Memory B cell (primary cell): ENCODE measurements at regions not wholly inside any gene's neighbourhood (a gene's known extent, or its start where the extent isn't known, plus 50 kb on each side); places are given as distances from the start of the nearest gene placed in this dataset.
"Not testable (repeated sequence)": the region's sequence is repeated elsewhere in the genome, so short reads cannot be mapped to it uniquely, and the experiment has no call there.

Source experiments
- ATAC-seq: fragments of 150-1000 bp; cut with Tn5 transposase; 2 replicates; pipeline ENCODE4 v1.10.0; 2021; ENCODE audit warnings: low read depth, mild to moderate bottlenecking, moderate library complexity
- DNase-seq, 2 donors: peaks; one replicate each; pipeline ENCODE4 v3.0.0; 2022; ENCODE audit warnings: low spot score in 2 of 2
- H3K27ac Mint-ChIP-seq: one replicate; pipeline ENCODE4 v1.8.0; 2022; ENCODE audit warnings: mild to moderate bottlenecking, moderate library complexity, mixed read lengths
- H3K27me3 Mint-ChIP-seq: one replicate; pipeline ENCODE4 v1.8.0; 2022; ENCODE audit warnings: mixed read lengths
- H3K36me3 Mint-ChIP-seq: one replicate; pipeline ENCODE4 v1.8.0; 2022; ENCODE audit warnings: mild to moderate bottlenecking, mixed read lengths
- H3K4me1 Mint-ChIP-seq: one replicate; pipeline ENCODE4 v1.8.0; 2022; ENCODE audit warnings: mixed read lengths
- H3K4me3 Mint-ChIP-seq: one replicate; pipeline ENCODE4 v1.8.0; 2022; ENCODE audit warnings: mild to moderate bottlenecking, moderate library complexity, mixed read lengths
- H3K9me3 Mint-ChIP-seq: one replicate; pipeline ENCODE4 v1.8.0; 2022; ENCODE audit warnings: mixed read lengths

DNA sequence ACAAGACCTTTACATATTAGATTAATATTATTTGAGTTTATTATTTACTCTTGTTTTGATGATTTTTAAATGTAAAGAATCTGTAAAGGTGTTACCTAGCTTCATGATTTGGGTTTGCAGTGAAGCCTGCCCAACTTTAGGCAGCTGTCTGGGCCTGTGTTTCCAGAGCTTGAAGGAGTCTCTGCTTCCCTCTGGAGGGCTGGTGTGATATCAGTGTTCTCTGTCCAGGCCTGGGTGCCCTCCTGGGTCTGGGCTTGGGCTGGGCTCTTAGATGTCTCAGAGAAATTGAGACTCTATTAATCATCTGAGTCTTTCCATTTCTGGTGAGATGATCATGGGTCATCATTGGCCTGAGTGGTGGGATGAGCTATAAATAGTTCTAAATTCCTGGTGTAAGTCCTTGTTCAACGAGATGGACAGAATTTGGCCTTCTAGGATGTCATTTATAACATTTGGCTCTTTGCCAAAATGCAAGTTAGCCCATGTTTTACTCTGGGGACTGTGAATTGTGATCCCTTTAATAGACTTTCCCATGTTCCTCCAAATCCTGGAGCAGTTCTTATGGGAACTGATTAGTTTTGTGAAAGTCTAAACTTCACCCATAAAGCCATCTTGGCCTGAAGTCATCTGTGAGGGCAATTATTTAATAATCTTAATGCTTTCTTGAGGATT, 397.3 kb downstream of the TMEM121 start:
- not testable (repeated sequence) for H3K27me3 Mint-ChIP-seq, DNase-seq, ATAC-seq, H3K9me3 Mint-ChIP-seq, H3K4me1 Mint-ChIP-seq, H3K27ac Mint-ChIP-seq, H3K4me3 Mint-ChIP-seq
- peaks cover 18% of the 10 kb centered on the region for H3K36me3 Mint-ChIP-seq

DNA sequence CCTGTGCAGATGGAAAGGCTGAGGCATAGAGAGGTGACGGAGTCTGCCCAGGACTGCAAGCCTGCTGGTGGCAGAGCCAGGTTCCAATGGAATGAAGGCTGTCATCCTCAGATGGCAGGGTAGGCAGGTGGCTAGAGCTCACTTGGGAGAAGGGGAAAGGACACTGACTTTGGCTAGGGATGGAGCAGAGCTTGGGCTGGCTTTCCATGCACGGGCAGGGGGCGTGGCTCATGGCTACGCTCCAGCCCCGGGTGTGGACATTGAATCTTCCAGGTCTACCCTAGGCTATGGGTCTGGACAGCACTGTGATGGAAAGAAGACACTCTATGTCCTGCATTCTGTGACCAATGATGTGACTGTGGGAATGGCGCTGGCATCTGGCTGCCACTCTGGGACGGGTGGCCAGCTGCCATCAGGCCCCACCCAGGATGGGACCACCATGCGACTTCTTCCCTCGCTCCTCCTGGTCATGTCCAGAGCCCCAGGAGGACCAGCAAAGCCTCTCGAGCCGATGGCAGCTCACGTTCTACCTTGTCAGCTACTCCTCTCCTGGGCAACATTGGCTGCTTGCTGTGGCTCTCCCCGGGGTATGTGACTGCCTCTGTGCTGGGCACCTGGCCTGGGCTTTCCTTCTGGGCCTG, 398.7 kb downstream of the TMEM121 start:
- Mint-ChIP-seq H3K27me3 (no peaks in the 10 kb centered on the region), H3K4me1 (peaks cover 5% of the 10 kb centered on the region), H3K36me3 (peaks cover 14% of the 10 kb centered on the region), H3K4me3 (peak overlapping the region; percentile 27), H3K9me3 (no peaks in the 10 kb centered on the region), H3K27ac (no peak overlapping the region)
- ATAC-seq (no peak), DNase-seq (no peak)

DNA sequence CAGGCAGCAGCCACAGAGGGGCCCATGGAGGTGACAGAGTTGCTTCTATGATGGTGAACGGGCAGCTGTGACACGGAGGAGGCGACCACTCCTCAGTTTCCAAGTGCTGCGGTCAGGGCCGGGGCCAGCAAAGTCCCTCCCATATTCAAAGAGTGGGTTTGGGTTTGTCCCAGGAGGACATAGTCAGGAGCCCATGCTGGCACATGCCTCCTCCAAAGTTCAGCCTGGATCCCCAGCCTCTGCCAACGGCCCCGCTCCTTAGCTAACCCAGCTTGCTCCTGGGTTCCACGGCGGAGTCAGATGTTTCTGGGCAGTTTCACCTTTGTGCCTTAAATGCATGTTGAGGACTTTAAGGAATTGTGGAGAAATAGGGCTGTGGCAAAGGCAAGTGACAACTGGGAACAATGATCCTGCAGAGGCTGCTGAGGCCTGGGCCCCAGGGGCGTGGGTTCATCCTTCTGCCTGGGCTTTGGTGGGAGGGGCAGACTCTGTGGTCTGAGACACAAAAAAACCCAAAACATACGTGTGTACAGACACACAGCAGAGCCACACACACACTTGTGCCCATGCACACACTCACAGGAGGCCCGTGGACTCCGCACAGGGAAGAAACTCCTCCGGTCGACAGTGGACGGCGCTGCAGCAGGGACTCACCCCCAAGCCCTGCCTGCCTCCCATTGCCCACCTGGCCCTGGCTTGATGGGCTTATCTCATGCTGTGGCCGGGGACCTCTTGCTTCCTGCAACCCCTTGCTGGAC, 399.4 kb downstream of the TMEM121 start:
- H3K27ac Mint-ChIP-seq, result no peak overlapping the region
- no peaks in the 10 kb centered on the region for H3K9me3 Mint-ChIP-seq
- no peak for DNase-seq
- H3K36me3 Mint-ChIP-seq, result peaks cover 12% of the 10 kb centered on the region
- H3K4me1 Mint-ChIP-seq, result peaks cover 6% of the 10 kb centered on the region
- no peak overlapping the region for H3K4me3 Mint-ChIP-seq
- ATAC-seq, result no peak
- no peaks in the 10 kb centered on the region for H3K27me3 Mint-ChIP-seq

DNA sequence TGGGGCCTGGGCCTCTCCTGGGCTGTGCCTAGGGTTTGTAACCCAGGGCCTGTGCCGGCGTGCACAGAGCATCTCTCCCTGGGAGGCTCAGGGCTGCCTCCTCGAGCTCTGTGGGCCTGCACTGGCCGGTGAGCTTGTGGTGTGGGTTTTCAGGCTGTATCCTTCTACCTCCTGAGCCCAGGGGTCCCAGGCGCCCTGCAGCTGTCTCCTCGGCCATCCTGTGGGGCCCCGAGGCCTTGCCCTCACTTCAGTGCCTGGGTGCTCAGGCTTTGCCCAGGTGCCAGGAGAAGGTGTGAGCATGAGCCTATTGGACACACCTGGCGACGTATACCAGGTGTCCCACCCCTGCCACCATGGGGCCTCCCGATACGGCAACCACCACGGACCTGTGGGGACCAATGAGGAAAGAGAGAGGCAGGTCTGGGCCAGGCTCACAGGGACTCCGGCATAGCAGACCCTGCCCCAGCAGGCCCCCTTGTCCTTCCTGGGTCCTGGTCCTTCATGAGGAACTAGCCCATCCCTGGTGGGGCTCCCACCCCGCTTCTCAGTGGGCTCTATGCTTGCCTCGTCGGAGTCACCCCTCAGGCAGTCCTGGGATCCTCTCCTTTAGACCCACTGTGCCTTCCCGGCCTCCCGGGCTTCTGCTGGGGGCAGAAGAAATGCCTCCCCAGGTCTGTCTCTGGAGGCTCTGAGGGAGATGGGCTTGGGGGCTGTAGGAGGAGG, 400.2 kb downstream of the TMEM121 start:
- ATAC-seq (peak; percentile 14), DNase-seq (no peak)
- H3K4me1 Mint-ChIP-seq, result peaks cover 7% of the 10 kb centered on the region
- no peaks in the 10 kb centered on the region for H3K27me3 Mint-ChIP-seq
- H3K36me3 Mint-ChIP-seq, result peaks cover 12% of the 10 kb centered on the region
- no peaks in the 10 kb centered on the region for H3K9me3 Mint-ChIP-seq
- no peak overlapping the region for H3K27ac Mint-ChIP-seq
- no peak overlapping the region for H3K4me3 Mint-ChIP-seq

DNA sequence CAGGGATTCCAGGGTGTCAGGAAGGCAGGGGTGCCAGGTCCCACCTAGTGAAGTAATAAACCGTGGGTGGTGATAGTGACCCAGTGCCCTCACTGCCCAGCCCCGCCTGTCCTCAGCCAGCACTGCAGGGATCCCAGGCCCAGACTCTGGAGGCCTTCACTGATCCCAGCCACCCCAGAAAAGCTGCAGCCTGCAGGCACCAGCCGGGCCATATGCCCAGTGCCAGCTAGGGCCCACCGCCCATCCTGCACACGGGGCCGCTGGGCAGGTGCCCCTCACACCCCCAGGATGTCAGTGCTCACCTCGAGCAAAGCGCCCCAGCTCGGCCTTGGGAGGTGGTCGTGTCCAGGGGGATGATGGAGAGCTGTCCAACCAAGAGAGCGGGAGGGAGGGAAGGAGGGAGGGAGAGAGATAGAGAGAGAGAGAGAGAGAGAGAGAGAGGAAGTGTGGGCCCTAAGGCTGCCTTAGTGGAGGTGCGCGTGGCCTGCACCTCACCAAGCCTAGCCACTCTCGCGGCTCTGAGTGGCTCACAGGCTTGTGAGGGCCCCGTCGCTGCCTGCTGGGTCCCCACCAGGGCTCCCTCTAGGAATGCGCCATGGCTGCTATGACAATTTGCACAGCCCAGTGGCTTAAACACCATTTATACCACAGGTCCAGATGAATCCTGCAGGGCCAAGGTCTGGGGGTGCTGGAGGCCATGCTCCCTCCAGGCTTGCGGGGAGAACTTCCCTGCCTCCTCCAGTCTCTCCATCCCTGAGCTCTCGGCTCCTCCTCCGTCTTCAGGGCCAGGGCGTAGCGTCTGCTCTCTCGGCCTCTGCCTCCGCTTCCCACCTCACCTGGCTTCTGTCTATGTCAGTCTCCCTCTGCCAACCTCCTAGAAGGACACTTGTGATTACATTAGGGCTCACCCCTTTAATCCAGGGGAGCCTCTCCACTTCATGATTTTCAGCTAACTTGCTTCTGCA, 401.0 kb downstream of the TMEM121 start:
- peaks cover 11% of the 10 kb centered on the region for H3K4me1 Mint-ChIP-seq
- ATAC-seq, result no peak
- DNase-seq, result no peak
- peak overlapping the region; percentile 65 for H3K27ac Mint-ChIP-seq
- H3K36me3 Mint-ChIP-seq, result peaks cover 12% of the 10 kb centered on the region
- H3K9me3 Mint-ChIP-seq, result no peaks in the 10 kb centered on the region
- no peak overlapping the region for H3K4me3 Mint-ChIP-seq
- no peaks in the 10 kb centered on the region for H3K27me3 Mint-ChIP-seq

DNA sequence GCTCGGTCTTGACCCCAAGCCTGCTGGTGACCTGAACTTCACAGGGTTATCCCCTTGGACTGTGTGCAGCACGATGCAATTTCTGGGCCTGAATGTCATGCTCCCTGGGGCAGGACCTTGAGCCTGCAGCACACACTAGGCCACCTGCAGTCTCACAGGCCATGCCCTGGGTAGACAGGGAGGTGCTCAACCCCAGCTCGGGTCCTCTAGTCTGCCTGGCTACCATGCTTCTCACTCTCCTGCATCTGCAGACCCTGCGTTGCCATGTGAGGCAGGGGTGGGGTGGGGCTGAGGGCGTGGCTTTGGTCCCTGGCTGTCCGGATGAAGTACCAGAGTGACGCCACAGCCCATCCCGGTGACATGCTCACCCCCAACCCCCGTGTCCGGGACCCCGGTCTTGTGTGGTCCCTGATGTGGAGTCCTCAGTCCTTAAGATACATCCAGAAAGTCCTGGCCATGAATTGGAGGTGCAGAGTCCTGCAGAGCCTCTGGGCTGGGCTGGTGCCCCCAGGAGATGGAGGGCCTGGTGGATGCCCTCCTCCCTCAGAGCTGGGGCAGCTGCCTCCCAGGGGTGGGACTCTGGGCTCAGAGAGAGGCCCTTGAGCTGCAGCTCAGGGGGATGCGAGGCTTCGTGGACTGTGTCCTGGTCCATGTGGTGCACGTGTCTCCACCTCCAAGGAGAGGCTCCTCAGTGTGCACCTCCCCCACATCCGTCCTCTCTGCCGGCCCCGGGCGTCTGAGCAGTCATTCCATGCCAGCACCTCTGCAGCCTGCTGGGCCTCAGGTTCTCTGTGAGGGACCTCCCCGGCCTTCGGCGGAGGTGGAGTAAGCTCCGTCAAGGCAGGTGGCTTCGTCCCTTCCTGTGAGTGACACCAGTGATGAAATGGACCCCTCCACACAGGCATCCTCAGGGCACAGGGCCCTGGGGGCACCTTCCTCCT, 402.1 kb downstream of the TMEM121 start:
- peak overlapping the region; percentile 65 for H3K27ac Mint-ChIP-seq
- not testable (repeated sequence) for H3K27me3 Mint-ChIP-seq, H3K36me3 Mint-ChIP-seq, DNase-seq, H3K4me3 Mint-ChIP-seq, H3K9me3 Mint-ChIP-seq
- ATAC-seq, result peak; percentile 39
- H3K4me1 Mint-ChIP-seq, result peaks cover 11% of the 10 kb centered on the region

DNA sequence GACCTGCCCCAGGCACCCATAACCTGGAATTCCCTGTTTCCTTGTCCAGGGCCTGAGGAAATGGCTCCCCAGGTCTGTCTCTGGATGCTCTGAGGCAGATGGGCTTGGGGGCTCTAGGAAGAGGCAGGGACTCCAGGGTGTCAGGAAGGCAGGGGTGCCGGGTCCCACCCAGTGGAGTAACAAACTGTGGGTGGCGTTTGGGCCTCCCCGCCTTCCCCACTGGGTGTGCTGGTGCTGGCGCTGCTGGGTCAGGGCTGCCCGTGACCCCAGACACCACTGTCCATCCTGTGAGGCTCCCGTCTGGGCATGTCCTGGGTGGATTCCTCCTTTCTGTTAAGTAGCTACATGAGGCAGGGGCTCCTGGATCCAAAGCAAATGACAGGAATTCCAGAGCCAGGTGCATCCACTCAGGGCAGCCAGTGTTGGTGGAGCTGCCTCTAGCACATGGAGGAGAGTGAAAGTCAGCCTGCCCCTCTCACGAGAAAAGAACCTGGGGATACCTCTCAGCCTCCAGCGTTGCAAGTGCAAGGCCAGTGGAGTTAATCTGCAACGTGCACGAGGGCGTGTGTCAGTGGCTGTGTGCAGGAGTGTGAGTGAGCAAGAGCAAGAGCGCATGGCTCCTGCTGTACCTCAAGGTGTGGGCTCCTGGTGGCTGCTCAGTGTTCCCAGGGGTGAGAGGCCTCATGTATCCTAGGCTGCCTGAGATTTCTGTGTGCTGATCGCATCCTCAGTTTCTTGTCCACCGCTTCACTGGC, 403.1 kb downstream of the TMEM121 start:
- ATAC-seq, result peak; percentile 14
- DNase-seq, result no peak
- no peak overlapping the region for H3K27ac Mint-ChIP-seq
- peaks cover 8% of the 10 kb centered on the region for H3K4me1 Mint-ChIP-seq
- peaks cover 3% of the 10 kb centered on the region for H3K36me3 Mint-ChIP-seq
- H3K4me3 Mint-ChIP-seq, result peak overlapping the region; percentile 44
- H3K9me3 Mint-ChIP-seq, result no peaks in the 10 kb centered on the region
- no peaks in the 10 kb centered on the region for H3K27me3 Mint-ChIP-seq

DNA sequence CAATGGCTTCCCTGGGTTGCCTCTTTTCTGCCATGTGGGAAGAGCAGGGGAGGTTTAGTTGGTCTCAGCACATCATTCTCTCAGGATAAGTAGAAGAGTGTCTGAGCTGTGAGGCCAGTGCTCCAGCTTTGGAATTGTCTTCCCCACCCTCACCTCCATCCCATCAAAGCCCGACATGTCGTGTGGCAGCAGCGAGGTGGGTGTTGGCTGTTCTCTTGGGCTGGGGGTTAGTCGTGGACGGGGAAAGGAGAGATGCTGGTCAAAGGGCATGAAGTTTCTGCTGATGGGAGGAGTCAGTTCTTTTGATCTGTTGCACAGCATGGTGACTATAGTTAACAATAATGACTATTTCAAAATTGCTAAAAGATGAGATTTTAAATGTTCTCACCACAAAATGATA, 404.2 kb downstream of the TMEM121 start:
- Mint-ChIP-seq H3K27me3 (no peaks in the 10 kb centered on the region), H3K36me3 (peaks cover 2% of the 10 kb centered on the region), H3K4me3 (no peak overlapping the region), H3K4me1 (peaks cover 8% of the 10 kb centered on the region), H3K9me3 (peaks cover 3% of the 10 kb centered on the region), H3K27ac (peak overlapping the region; percentile 17)
- DNase-seq (no peak), ATAC-seq (no peak)

DNA sequence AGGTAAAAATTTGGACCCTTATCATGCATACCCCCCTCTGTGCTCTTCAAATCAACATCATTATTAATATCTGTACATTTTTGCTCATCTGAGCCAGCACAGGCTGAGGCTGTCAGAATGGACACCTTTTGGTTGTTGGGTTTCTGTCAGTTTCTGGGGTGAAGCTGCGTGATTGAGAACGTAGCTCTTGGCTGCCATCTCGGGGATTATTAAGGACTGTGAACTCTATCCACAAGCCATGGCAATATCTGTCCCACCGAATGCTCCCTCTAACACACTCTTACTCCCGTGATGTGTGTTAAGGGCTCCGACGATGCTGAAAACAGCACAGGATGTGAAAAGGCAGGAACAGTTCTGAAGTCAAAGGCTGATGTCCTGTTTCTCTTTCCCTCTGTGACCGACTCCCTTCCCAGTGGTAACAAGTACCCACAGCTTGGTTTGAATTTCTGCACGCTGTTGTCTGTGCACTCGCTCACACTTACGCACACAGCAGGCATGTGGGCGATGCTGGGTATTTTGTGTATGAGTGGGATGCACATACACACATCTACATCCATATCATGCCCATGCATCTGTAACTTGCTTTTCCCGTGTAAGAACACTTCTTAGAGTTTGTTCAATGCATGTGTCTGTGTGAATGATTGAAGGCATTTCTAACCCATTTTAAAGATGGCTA, 405.6 kb downstream of the TMEM121 start:
- H3K4me1 Mint-ChIP-seq, result peaks cover 8% of the 10 kb centered on the region
- H3K27ac Mint-ChIP-seq, result peak overlapping the region; percentile 77
- DNase-seq, result no peak
- H3K36me3 Mint-ChIP-seq, result peaks cover 2% of the 10 kb centered on the region
- peaks cover 3% of the 10 kb centered on the region for H3K9me3 Mint-ChIP-seq
- peak; percentile 53 for ATAC-seq
- peak overlapping the region; percentile 24 for H3K4me3 Mint-ChIP-seq
- H3K27me3 Mint-ChIP-seq, result no peaks in the 10 kb centered on the region

DNA sequence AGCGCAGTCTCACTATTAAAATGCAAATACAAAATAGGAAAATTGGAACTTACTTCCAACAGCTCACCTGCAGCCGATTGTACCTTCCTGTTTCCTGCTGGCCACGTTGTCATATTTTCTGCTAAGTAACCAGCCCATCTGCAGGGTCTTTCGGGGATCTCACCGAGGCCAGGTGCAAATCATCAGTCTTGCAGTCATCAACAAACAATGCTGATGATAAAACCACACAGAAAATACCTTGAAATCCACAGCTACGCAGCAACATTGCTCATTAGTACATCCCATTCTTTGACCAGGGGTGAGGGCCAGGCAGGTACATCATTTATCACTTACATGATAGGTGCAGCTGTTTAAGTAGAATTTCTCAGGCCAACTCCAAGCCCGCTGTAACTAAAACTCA, 406.9 kb downstream of the TMEM121 start:
- Mint-ChIP-seq H3K27ac (no peak overlapping the region), H3K27me3 (no peaks in the 10 kb centered on the region), H3K4me3 (no peak overlapping the region)

DNA sequence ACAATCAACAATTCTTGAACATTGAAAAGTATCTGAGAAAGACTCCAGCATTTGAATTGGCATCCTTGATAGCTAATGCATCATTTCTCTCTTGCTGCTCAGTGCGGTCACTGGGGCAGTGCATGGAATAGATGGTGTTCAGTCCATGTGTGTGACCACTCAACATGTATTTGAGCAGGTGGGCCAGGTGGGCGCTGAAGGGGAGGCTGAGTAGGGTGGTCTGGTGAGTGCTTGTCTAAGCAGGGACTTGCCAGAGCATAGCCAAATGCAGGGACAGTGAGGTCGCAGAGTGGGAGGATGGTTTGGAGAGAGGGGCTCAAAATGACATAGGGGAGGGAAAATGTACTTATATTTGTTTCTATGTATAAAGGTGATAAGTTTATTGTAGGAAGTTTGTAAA, 409.0 kb downstream of the TMEM121 start:
- Mint-ChIP-seq H3K36me3 (peaks cover 2% of the 10 kb centered on the region), H3K27ac (no peak overlapping the region), H3K4me3 (no peak overlapping the region), H3K27me3 (no peaks in the 10 kb centered on the region), H3K4me1 (peaks cover 8% of the 10 kb centered on the region), H3K9me3 (peaks cover 7% of the 10 kb centered on the region)
- ATAC-seq (no peak), DNase-seq (no peak)

More for the DNA sequence above, 406.9 kb downstream of the TMEM121 start:
- H3K36me3 Mint-ChIP-seq, result peaks cover 2% of the 10 kb centered on the region
- H3K9me3 Mint-ChIP-seq, result peaks cover 3% of the 10 kb centered on the region
- ATAC-seq, result no peak
- peaks cover 8% of the 10 kb centered on the region for H3K4me1 Mint-ChIP-seq
- DNase-seq, result no peak
